GM23248 (cell line): ENCODE measurements at regions not wholly inside any gene's neighbourhood (a gene's known extent, or its start where the extent isn't known, plus 50 kb on each side); places are given as distances from the start of the nearest gene placed in this dataset.

Experiments
- EZH2 ChIP-seq: fragments of 200-600 bp; sonication (generic); IDR thresholded peaks from 2 replicates; pipeline ENCODE4 v1.6.1; 2018; ENCODE audit warnings: antibody characterized with exemption, mild to moderate bottlenecking; ENCODE audit not compliant: insufficient read depth, poor library complexity, severe bottlenecking
- EZH2phosphoT487 ChIP-seq: fragments of 200-600 bp; sonication (generic); IDR thresholded peaks from 2 replicates; pipeline ENCODE4 v1.6.1; 2018; ENCODE audit warnings: antibody characterized with exemption, moderate library complexity, mild to moderate bottlenecking, low read depth; ENCODE audit not compliant: insufficient read depth

DNA sequence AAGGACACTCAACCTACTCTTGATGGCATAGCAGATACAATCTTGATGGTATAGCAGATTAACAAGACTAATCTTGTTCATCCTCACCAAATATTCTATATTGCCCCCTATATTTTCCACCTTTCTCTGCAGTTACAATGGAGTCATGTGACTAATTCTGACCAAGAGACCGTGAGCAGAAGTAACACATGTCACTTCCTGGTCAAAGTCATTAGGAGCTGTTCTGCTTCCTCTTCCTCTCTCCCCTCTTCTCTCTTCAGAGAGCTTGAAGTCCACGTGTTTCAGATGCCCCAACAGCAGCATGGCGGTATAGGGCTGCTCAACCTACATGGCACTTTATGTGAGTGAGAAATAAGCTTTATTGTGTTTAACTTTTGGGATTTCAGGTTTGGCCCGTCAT lies 55.3 kb upstream of the ERCC4 start:
- TF ChIP-seq EZH2phosphoT487, result no peak
- no peak for TF ChIP-seq EZH2
